ENCODE measurements at regions not wholly inside any gene's neighbourhood (a gene's known extent, or its start where the extent isn't known, plus 50 kb on each side); places are given as distances from the start of the nearest gene placed in this dataset.

DNA sequence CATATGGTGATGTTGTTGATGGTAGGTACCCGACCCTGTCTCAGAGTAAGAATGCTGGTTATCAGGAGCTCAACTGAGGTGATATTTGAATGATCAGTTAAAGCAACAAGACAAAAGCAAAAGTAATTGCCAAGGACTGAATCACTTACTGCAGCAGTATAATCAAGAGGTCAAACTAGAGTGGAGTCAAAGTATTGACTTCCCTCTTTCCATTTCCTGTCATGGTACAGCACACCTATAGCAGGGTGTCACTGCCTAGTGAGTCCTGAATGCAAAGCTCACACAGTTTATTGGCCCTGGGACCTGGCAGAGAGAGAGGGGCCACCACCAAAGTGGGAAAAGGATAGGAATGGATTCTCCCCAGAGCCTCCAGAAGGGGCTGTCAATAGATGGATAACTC is 886.1 kb upstream of the SORCS1 start:
- no peak for TF ChIP-seq POLR2A (IDR thresholded peaks at IDR 0.05)
- no peak for TF ChIP-seq POLR2AphosphoS5 (IDR thresholded peaks at IDR 0.05)
- TF ChIP-seq EP300 (IDR thresholded peaks at IDR 0.05): no peak
- TF ChIP-seq, protein P1, sequence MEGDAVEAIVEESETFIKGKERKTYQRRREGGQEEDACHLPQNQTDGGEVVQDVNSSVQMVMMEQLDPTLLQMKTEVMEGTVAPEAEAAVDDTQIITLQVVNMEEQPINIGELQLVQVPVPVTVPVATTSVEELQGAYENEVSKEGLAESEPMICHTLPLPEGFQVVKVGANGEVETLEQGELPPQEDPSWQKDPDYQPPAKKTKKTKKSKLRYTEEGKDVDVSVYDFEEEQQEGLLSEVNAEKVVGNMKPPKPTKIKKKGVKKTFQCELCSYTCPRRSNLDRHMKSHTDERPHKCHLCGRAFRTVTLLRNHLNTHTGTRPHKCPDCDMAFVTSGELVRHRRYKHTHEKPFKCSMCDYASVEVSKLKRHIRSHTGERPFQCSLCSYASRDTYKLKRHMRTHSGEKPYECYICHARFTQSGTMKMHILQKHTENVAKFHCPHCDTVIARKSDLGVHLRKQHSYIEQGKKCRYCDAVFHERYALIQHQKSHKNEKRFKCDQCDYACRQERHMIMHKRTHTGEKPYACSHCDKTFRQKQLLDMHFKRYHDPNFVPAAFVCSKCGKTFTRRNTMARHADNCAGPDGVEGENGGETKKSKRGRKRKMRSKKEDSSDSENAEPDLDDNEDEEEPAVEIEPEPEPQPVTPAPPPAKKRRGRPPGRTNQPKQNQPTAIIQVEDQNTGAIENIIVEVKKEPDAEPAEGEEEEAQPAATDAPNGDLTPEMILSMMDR (IDR thresholded peaks at IDR 0.05): no peak
- no peak for DNase-seq
- no peak overlapping the region for H3K4me3 ChIP-seq
- no peaks in the 10 kb centered on the region for H3K36me3 ChIP-seq
- no peaks in the 10 kb centered on the region for H3K27me3 ChIP-seq
- intact Hi-C loops (cut with DNase I): no loop called here
- no peaks in the 10 kb centered on the region for H3K4me1 ChIP-seq
- 89 to 93% methylated on average over 1 of the region's 1 CpG for WGBS, 2 donors
- H3K27ac ChIP-seq: no peak overlapping the region
- peaks cover 0 to 5% (median 0%) of the 10 kb centered on the region in 4 donors for H3K9me3 ChIP-seq

DNA sequence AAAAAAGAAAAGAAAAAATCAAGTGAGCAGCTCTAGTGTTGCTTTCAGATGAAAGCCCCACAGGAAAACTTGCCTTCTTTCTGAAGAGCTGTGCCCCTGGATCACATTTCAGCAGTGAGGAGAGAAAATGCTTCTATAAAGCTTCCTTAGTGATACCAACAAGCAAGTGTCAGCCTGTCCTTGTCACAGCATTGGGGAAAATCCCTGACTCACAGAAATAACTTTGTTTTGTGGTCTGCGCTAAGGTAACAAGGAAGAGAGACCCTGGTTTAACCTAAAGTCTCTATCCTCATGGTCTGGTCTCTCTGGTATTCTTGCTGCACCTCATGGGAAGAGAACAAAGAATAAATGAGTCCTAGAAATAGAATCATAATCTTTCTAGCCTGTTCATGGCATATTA is 885.2 kb upstream of the SORCS1 start:
- Histone ChIP-seq H3K27me3 (no peaks in the 10 kb centered on the region), H3K36me3 (no peaks in the 10 kb centered on the region), H3K4me1 (no peaks in the 10 kb centered on the region), H3K9me3 (peaks cover 0 to 5% (median 0%) of the 10 kb centered on the region in 4 donors), H3K4me3 (no peak overlapping the region), H3K27ac (no peak overlapping the region)
- no peak for DNase-seq
- TF ChIP-seq, protein P1 (IDR thresholded peaks at IDR 0.05): no peak
- TF ChIP-seq POLR2AphosphoS5 (IDR thresholded peaks at IDR 0.05) (no peak), POLR2A (IDR thresholded peaks at IDR 0.05) (no peak), EP300 (IDR thresholded peaks at IDR 0.05) (no peak)
- 97% methylated on average over 1 of the region's 1 CpG for WGBS, 2 donors
- intact Hi-C loops (cut with DNase I): no loop called here

DNA sequence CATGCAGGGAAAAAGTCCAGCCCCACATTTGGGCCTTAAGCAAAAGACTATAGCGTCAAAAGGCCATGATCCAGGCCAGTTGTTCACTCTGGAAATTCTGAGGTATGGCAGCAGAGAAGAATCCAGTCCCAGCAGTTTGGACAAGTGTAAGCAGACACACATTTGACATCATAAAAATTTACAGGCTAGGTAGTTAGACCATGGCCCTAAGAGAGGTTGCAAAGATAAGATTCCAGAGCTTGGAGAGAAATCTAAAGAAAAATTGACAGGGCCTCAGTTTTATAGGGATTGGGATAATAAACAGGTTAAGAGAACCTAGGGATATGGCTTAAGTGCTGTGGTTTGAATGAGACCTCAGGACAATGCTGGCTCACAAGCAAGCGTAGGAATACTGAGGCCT is 884.4 kb upstream of the SORCS1 start:
- H3K36me3 ChIP-seq: no peaks in the 10 kb centered on the region
- 23 to 70% methylated on average over 2 of the region's 2 CpGs for WGBS, 2 donors
- DNase-seq: no peak
- H3K9me3 ChIP-seq: peaks cover 0 to 5% (median 0%) of the 10 kb centered on the region in 4 donors
- H3K27me3 ChIP-seq: no peaks in the 10 kb centered on the region
- TF ChIP-seq, protein P1 (IDR thresholded peaks at IDR 0.05): no peak
- TF ChIP-seq POLR2AphosphoS5 (IDR thresholded peaks at IDR 0.05): no peak
- no peak for TF ChIP-seq POLR2A (IDR thresholded peaks at IDR 0.05)
- no peak for TF ChIP-seq EP300 (IDR thresholded peaks at IDR 0.05)
- intact Hi-C loops (cut with DNase I): no loop called here
- no peaks in the 10 kb centered on the region for H3K4me1 ChIP-seq
- no peak overlapping the region for H3K27ac ChIP-seq
- H3K4me3 ChIP-seq: no peak overlapping the region

DNA sequence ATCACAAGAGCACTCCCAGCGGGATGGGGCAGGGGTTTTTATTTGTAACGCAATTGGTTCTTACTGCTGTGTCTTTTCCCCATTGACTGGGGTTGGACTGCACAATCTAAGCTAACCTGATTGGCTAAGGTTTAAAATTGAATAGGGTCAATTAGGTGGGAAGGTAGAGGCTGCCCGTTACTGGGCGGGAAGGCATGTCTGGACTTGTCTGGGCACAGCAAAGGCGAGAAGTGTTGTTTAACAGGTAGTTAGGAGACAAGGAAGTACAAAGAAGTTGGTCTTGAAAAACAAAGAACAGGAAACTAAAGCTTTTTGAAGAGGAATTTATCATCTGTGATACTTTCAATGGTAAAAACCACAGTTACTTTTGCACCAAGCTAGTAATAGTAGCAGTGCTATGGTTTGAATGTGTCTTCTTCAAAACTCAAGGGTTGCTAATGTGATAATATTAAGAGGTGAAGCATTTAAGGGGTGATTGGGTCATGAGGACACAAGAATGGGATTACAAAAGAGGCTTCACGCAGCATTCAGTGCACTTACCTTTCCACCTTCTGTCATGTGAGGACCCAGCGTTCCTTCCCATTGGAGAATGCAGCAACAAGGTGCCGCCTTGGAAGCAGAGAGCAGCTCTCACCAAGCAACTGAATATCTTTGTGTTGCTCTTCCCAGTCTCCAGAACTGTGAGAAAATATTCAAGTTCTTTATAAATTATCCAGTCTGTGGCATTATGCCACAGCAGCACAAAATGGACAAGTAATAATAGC is 875.5 kb upstream of the SORCS1 start:
- H3K4me1 ChIP-seq: no peaks in the 10 kb centered on the region
- H3K27me3 ChIP-seq: no peaks in the 10 kb centered on the region
- no peak overlapping the region for H3K27ac ChIP-seq
- intact Hi-C loops (cut with DNase I): no loop called here
- no peaks in the 10 kb centered on the region for H3K9me3 ChIP-seq
- WGBS, 2 donors: 75 to 85% methylated on average over 8 of the region's 8 CpGs
- no peak for DNase-seq
- no peak overlapping the region for H3K4me3 ChIP-seq
- no peaks in the 10 kb centered on the region for H3K36me3 ChIP-seq
- TF ChIP-seq POLR2A (IDR thresholded peaks at IDR 0.05) (no peak), POLR2AphosphoS5 (IDR thresholded peaks at IDR 0.05) (no peak), EP300 (IDR thresholded peaks at IDR 0.05) (no peak)
- TF ChIP-seq, protein P1 (IDR thresholded peaks at IDR 0.05): no peak

DNA sequence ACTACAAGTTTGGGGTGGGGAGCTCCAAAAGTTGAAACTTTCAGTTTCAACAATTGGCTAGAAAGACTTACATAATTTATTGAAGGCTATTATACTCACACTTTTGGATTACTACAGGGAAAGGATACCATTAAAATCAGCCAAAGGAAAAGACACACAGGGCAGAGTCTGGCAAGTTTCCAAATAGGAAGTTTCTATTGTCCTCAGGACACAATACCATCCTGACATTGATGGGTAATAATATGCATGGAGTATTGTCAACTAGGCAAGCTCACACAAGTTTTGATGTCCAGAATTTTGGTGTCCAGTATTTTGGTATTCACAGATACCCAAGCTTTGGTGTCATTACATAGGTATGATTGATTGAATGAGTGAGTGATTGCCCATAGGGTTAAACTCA is 872.6 kb upstream of the SORCS1 start:
- Histone ChIP-seq H3K4me3 (no peak overlapping the region), H3K36me3 (no peaks in the 10 kb centered on the region), H3K27me3 (no peaks in the 10 kb centered on the region), H3K9me3 (no peaks in the 10 kb centered on the region), H3K4me1 (no peaks in the 10 kb centered on the region), H3K27ac (no peak overlapping the region)
- intact Hi-C loops (cut with DNase I): no loop called here
- TF ChIP-seq EP300 (IDR thresholded peaks at IDR 0.05) (no peak), POLR2A (IDR thresholded peaks at IDR 0.05) (no peak), POLR2AphosphoS5 (IDR thresholded peaks at IDR 0.05) (no peak)
- TF ChIP-seq, protein P1 (IDR thresholded peaks at IDR 0.05): no peak
- no peak for DNase-seq
